ENCODE measurements at regions not wholly inside any gene's neighbourhood (a gene's known extent, or its start where the extent isn't known, plus 50 kb on each side); places are given as distances from the start of the nearest gene placed in this dataset.

DNA sequence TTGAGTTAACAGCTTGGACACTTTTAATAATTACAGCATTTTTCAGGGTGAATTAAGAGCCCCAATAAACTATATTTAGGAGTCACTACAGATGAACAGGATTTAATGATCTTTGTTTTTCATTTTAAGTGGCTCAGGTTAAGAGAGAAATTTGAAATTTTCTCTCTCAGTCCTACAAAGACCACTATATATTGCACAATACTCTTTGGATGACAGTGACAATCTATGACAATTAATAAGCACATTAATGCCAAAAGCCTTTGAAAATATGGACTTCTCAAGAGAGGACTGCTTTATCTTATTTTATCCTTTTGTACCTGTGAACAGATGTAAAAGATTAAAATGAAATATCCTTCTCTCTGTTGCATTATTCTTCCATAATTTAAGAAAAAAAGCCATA is 151.1 kb upstream of the IRX5 start:
- TF ChIP-seq, protein P1, sequence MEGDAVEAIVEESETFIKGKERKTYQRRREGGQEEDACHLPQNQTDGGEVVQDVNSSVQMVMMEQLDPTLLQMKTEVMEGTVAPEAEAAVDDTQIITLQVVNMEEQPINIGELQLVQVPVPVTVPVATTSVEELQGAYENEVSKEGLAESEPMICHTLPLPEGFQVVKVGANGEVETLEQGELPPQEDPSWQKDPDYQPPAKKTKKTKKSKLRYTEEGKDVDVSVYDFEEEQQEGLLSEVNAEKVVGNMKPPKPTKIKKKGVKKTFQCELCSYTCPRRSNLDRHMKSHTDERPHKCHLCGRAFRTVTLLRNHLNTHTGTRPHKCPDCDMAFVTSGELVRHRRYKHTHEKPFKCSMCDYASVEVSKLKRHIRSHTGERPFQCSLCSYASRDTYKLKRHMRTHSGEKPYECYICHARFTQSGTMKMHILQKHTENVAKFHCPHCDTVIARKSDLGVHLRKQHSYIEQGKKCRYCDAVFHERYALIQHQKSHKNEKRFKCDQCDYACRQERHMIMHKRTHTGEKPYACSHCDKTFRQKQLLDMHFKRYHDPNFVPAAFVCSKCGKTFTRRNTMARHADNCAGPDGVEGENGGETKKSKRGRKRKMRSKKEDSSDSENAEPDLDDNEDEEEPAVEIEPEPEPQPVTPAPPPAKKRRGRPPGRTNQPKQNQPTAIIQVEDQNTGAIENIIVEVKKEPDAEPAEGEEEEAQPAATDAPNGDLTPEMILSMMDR (IDR thresholded peaks at IDR 0.05) = no peak
- TF ChIP-seq POLR2A (IDR thresholded peaks at IDR 0.05) (no peak), EP300 (IDR thresholded peaks at IDR 0.05) (no peak)

Measured in ovary (tissue), 3 donors.